K562 (cell line): ENCODE measurements at regions not wholly inside any gene's neighbourhood (a gene's known extent, or its start where the extent isn't known, plus 50 kb on each side); places are given as distances from the start of the nearest gene placed in this dataset.

Experiments
- CUX1 ChIP-seq: fragments of 200-800 bp; sonication (Bioruptor generic); IDR thresholded peaks from 2 replicates; pipeline ENCODE4 v1.6.1; 2016; ENCODE audit warnings: missing genetic modification characterization, missing compliant biosample characterization
- EWSR1 ChIP-seq: fragments of 450-650 bp; IDR thresholded peaks from 2 replicates; pipeline ENCODE4 v1.6.1; 2018; ENCODE audit warnings: borderline replicate concordance, mild to moderate bottlenecking, low read depth, moderate library complexity; ENCODE audit not compliant: partially characterized antibody
- FOXJ3 ChIP-seq: sonication (generic); formaldehyde crosslinking; IDR thresholded peaks from 2 replicates; pipeline ENCODE4 v1.4.0; 2020; ENCODE audit warnings: mild to moderate bottlenecking, missing genetic modification reagents
- HNRNPLL ChIP-seq: fragments of 200-400 bp; formaldehyde crosslinking; IDR thresholded peaks from 2 replicates; pipeline ENCODE4 v1.6.1; 2017; ENCODE audit warnings: low read length, low read depth, mild to moderate bottlenecking; ENCODE audit not compliant: poor library complexity, severe bottlenecking
- NR4A1 ChIP-seq, 2 experiments: fragments of 250-450 bp in 1 of 2; fragments of 450-650 bp in 1 of 2; sonication (Bioruptor Pico) in 1 of 2; IDR thresholded peaks; 2 replicates each; pipeline versions ENCODE4 v1.4.0 to v1.6.1; 2016 to 2020; ENCODE audit warnings: mild to moderate bottlenecking in 2 of 2, missing compliant biosample characterization in 1 of 2, missing genetic modification characterization in 1 of 2, moderate library complexity in 1 of 2
- RAD21 ChIP-seq, 2 experiments: fragments of 250-450 bp in 1 of 2; fragments of 450-650 bp in 1 of 2; sonication (Bioruptor Pico) in 1 of 2; formaldehyde crosslinking in 1 of 2; IDR thresholded peaks in 1 of 2; conservative IDR thresholded peaks in 1 of 2; 2 replicates each; pipeline versions ENCODE4 v1.4.0 to v1.8.0; 2020 to 2022; ENCODE audit warnings: mild to moderate bottlenecking in 2 of 2, moderate library complexity in 1 of 2
- RBM34 ChIP-seq: fragments of 200-400 bp; formaldehyde crosslinking; IDR thresholded peaks from 2 replicates; pipeline ENCODE4 v1.6.1; 2018; ENCODE audit warnings: low read length, borderline replicate concordance; ENCODE audit not compliant: insufficient read depth
- SNRNP70 ChIP-seq: fragments of 200-400 bp; formaldehyde crosslinking; optimal IDR thresholded peaks from 2 replicates; pipeline ENCODE3; 2017; ENCODE audit warnings: low read depth, low read length
- TAF1 ChIP-seq: IDR thresholded peaks from 2 replicates; pipeline ENCODE4 v1.6.1; 2011; ENCODE audit warnings: mild to moderate bottlenecking, low read length, moderate library complexity; ENCODE audit not compliant: insufficient read depth, control insufficient read depth, severe bottlenecking; ENCODE audit errors: extremely low read depth
- TBL1XR1 ChIP-seq, 2 experiments: IDR thresholded peaks; 2 replicates each; pipeline ENCODE4 v1.6.1; 2012; ENCODE audit warnings: improper control_type of control experiment in 2 of 2, low read length in 2 of 2, mild to moderate bottlenecking in 1 of 2
- U2AF1 ChIP-seq: fragments of 200-400 bp; formaldehyde crosslinking; optimal IDR thresholded peaks from 2 replicates; pipeline ENCODE3; 2017; ENCODE audit warnings: mild to moderate bottlenecking, low read depth, low read length, moderate library complexity
- XRCC4 ChIP-seq: IDR thresholded peaks from one replicate; pipeline ENCODE4 v1.6.1; 2011; ENCODE audit not compliant: insufficient read depth, insufficient read length; ENCODE audit errors: extremely low read depth
- ZBTB33 ChIP-seq: sonication (generic); formaldehyde crosslinking; IDR thresholded peaks from 2 replicates; pipeline ENCODE4 v1.8.1; 2023; ENCODE audit warnings: mild to moderate bottlenecking, missing genetic modification reagents
- ZNF24 ChIP-seq: fragments of 450-650 bp; IDR thresholded peaks from 2 replicates; pipeline ENCODE4 v1.6.1; 2016
- ZNF551 ChIP-seq: fragments of 250-450 bp; sonication (Bioruptor Pico); IDR thresholded peaks from 2 replicates; pipeline ENCODE4 v1.5.0; 2021; ENCODE audit warnings: mild to moderate bottlenecking, moderate library complexity
- ZNF79 ChIP-seq: fragments of 250-450 bp; sonication (Bioruptor Pico); IDR thresholded peaks from 2 replicates; pipeline ENCODE4 v1.4.0; 2020; ENCODE audit warnings: low read depth, mild to moderate bottlenecking, moderate library complexity

GRCh38 chr10:25113191-25114035 is 61.4 kb upstream of the GPR158 start (continued):
- no peak for TF ChIP-seq CUX1 (CRISPR knock-in tag)
- peak; percentile 84 to 90 for TF ChIP-seq RAD21 (CRISPR knock-in tag; conservative IDR thresholded peaks at IDR 0.05 in 1 of 2, IDR thresholded peaks at IDR 0.05 in 1 of 2)
- no peak for TF ChIP-seq EWSR1
- no peak for TF ChIP-seq XRCC4
- TF ChIP-seq SNRNP70 = no peak
- no peak for TF ChIP-seq ZNF24
- no peak for TF ChIP-seq U2AF1
- TF ChIP-seq TAF1 = no peak
- no peak for TF ChIP-seq FOXJ3 (CRISPR knock-in tag)
- no peak for TF ChIP-seq ZBTB33 (CRISPR knock-in tag)
- no peak for TF ChIP-seq ZNF79
- TF ChIP-seq HNRNPLL = no peak
- TF ChIP-seq ZNF551 (CRISPR knock-in tag) = no peak
- no peak for TF ChIP-seq RBM34
- 0 out of 4 replicates have a peak, but pooled peaks of 1 of the 2 experiments have one; percentile 15 for TF ChIP-seq TBL1XR1 (IDR thresholded peaks at IDR 0.05; ENCODE audit: low read length in 2 of 2)
- TF ChIP-seq NR4A1 (CRISPR knock-in tag; IDR thresholded peaks at IDR 0.05) = no peak
- no peak for TF ChIP-seq NR4A1 (tag; IDR thresholded peaks at IDR 0.05)
